Fibroblast of gingiva (primary cell): ENCODE measurements at regions not wholly inside any gene's neighbourhood (a gene's known extent, or its start where the extent isn't known, plus 50 kb on each side); places are given as distances from the start of the nearest gene placed in this dataset.

Experiments
- DNase-seq: peaks from one replicate; pipeline ENCODE4 v3.0.0-alpha.2; 2011; ENCODE audit warnings: low read depth

GRCh38 chr17:79396696-79397095 lies 214.2 kb downstream of the RBFOX3 start:
- DNase-seq = no peak

GRCh38 chr17:79395545-79395944 lies 215.3 kb downstream of the RBFOX3 start:
- no peak for DNase-seq

- DNase-seq = no peak
These were observed 215.8 kb downstream of the RBFOX3 start for GRCh38 chr17:79395066-79395465.

GRCh38 chr17:79393358-79394052 lies 217.3 kb downstream of the RBFOX3 start:
- DNase-seq = peak; percentile 31

- DNase-seq = no peak
These were observed 218.3 kb downstream of the RBFOX3 start for GRCh38 chr17:79392598-79392997.

GRCh38 chr17:79391376-79392233 lies 219.2 kb downstream of the RBFOX3 start:
- peak; percentile 49 for DNase-seq

GRCh38 chr17:79389896-79390295 lies 221.0 kb downstream of the RBFOX3 start:
- no peak for DNase-seq

- peak; percentile 19 for DNase-seq
These were observed 222.1 kb downstream of the RBFOX3 start for GRCh38 chr17:79388556-79389295.

- no peak for DNase-seq
These were observed 223.1 kb downstream of the RBFOX3 start for GRCh38 chr17:79387783-79388182.

- no peak for DNase-seq
These were observed 224.8 kb downstream of the RBFOX3 start for GRCh38 chr17:79385962-79386563.

- DNase-seq = no peak
These were observed 228.5 kb downstream of the RBFOX3 start for GRCh38 chr17:79382313-79382712.

- DNase-seq = no peak
These were observed 231.0 kb downstream of the RBFOX3 start for GRCh38 chr17:79379700-79380445.

- DNase-seq = no peak
These were observed 233.5 kb downstream of the RBFOX3 start for GRCh38 chr17:79377230-79377786.

- DNase-seq = no peak
These were observed 236.0 kb downstream of the RBFOX3 start for GRCh38 chr17:79374807-79375206.

- DNase-seq = no peak
These were observed 236.7 kb downstream of the RBFOX3 start for GRCh38 chr17:79374087-79374689.

GRCh38 chr17:79372470-79373238 lies 238.2 kb downstream of the RBFOX3 start:
- DNase-seq = no peak

- DNase-seq = no peak
These were observed 238.9 kb downstream of the RBFOX3 start for GRCh38 chr17:79371984-79372383.

GRCh38 chr17:79370594-79370993 lies 240.3 kb downstream of the RBFOX3 start:
- DNase-seq = no peak

GRCh38 chr17:79370126-79370525 lies 240.7 kb downstream of the RBFOX3 start:
- DNase-seq = no peak

GRCh38 chr17:79369532-79369931 lies 241.3 kb downstream of the RBFOX3 start:
- DNase-seq = no peak
